Erythroblast (primary cell): ENCODE measurements at regions not wholly inside any gene's neighbourhood (a gene's known extent, or its start where the extent isn't known, plus 50 kb on each side); places are given as distances from the start of the nearest gene placed in this dataset.

Experiments
- GATA1 ChIP-seq: IDR thresholded peaks from 2 replicates; pipeline ENCODE4 v1.6.1; 2011; ENCODE audit warnings: low read depth, mild to moderate bottlenecking, control low read depth, low read length, moderate library complexity
- POLR2A ChIP-seq: IDR thresholded peaks from 2 replicates; pipeline ENCODE4 v1.6.1; 2011; ENCODE audit warnings: mild to moderate bottlenecking, low read length

GRCh38 chr12:22851532-22851931 lies 226.6 kb downstream of the ETNK1 start:
- TF ChIP-seq POLR2A, result no peak
- TF ChIP-seq GATA1, result no peak
